Stimulated activated CD8-positive, alpha-beta memory T cell treated with anti-CD3 and anti-CD28 coated beads, Interleukin-4, amount 100 ng/mL, for 4 hours (primary cell): ENCODE measurements at regions not wholly inside any gene's neighbourhood (a gene's known extent, or its start where the extent isn't known, plus 50 kb on each side); places are given as distances from the start of the nearest gene placed in this dataset.

ENCODE experiments used
- DNase-seq, 2 donors: peaks; one replicate each; pipeline ENCODE4 v3.0.0-alpha.2; 2020; ENCODE audit warnings: low read depth in 2 of 2, low spot score in 1 of 2

- no peak for DNase-seq
These were observed 337.2 kb upstream of the SLC39A10 start for GRCh38 chr2:195319548-195320412.

DNA sequence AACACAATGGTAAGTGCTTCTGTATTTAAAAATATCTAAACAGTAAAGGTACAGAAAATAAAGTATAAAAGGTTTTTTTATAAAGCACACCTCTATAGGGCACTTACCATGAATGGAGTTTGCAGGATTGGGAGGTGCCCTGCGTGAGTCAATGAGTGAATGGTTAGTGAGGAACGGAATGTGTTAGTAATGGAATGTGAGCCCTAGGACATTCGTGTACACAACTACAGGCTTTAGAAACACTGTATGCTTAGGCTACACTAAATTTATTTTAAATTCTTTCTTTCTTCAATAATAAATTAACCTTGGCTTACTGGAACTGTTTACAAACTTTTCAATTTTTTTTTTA, 337.9 kb upstream of the SLC39A10 start:
- DNase-seq, result no peak

DNA sequence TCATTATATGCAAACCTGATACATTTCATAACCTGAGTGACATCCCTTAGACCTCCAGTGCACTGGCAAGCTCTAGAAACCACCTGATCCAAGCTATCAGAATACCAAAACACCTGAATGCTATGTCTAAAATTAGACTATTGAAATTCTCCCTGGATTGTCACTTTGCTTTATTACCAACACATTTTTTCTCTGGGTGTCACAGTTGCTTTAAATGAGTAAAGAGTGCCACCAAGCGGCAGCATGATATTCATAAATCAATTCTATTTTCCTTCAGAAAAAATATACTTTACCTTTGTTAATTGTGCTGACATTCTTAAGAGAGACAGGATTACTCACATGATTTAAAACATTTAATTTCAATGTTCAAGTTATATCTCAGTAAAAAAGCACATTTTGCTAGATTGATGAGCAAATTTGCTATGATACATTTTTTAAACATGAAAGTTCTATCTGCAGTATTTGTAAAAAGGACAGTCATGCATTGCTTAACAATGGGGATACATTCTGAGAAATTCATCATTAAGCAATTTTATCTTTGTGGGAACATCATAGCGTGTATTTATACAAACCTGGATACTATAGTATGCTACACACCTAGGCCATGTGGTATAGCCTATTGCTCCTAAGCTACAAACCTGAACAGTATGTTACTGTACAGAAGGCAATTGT, 338.4 kb upstream of the SLC39A10 start:
- peak in 1 of 2 donors; percentile 2 for DNase-seq

DNA sequence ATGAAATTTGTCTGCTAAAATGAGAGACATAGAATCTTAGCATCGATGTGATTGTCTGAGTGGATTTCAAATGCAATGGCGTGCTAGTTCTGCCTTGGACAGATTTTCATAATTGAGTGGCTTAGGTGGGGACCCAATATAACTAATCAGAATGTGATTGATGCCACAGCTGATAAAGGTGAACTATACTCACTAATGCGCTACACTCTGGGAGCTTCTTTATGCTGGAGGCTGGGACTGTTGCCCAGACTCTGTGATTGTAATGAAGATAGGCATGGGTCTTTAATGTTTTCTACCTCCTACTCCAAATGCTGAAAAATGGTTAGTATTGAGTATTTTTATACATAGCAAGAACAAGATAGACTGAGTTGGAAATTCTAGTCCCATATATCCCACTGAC, 339.5 kb upstream of the SLC39A10 start:
- DNase-seq, result no peak

GRCh38 chr2:195316486-195316885, 340.5 kb upstream of the SLC39A10 start:
- DNase-seq, result no peak

GRCh38 chr2:195313962-195314361, 343.1 kb upstream of the SLC39A10 start:
- DNase-seq, result no peak

DNA sequence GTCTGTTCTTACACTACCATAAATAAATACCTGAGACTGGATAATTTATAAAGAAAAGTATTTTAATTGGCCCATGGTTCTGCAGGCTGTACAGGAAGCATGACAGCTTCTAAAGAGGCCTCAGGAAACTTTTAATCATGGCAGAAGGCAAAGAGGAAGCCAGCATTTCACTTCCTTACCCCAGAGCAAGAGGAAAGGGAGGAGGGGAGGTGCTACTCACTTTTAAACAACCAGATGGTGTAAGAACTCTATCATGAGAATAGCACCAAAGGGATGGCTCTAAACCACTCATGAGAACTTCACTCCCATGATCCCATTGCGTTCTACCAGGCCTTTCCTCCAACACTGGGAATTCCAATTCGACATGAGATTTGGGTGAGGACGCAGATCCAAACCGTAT, 344.4 kb upstream of the SLC39A10 start:
- no peak for DNase-seq

DNA sequence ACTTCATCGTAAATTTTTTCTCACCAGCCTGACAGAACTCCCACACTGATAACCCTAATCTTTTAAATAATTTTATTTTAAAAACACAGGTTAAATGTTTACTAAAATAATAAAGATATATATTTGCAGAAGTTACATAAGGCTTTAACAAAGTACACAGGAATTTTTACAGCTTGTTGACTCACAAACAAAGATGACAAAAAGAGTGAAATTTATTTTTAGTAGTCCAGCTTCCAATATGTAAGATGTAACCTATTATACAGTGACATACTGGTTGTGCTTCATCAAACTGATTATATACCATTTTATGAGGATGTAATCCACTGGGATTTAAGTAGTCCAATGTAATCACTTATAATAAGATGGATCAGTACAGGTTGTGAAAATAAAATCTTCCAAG, 348.9 kb upstream of the SLC39A10 start:
- DNase-seq, result no peak

- no peak for DNase-seq
These were observed 349.3 kb upstream of the SLC39A10 start for GRCh38 chr2:195307751-195308150.

GRCh38 chr2:195304310-195304709, 352.7 kb upstream of the SLC39A10 start:
- no peak for DNase-seq

GRCh38 chr2:195300631-195301030, 356.4 kb upstream of the SLC39A10 start:
- no peak for DNase-seq

DNA sequence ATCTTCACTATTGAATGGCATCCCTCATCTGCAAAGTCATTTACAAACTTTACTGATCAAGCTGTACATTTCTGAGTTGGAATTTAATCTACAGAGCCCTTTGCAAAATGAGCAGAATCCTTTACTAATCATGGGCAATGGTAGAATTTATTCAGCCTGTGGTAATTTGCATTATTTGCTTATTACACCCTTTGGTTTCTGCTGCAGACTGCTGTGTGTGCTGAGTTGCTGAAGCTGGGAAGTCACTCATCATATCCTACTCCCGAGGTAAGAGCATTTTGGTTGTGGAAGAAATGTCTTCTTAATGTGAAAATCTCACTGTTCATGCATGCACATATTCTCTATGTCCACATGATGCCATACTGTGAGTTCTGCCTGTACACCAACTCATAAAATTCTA, 357.4 kb upstream of the SLC39A10 start:
- DNase-seq, result no peak

- DNase-seq, result no peak
These were observed 360.5 kb upstream of the SLC39A10 start for GRCh38 chr2:195296490-195296889.

DNA sequence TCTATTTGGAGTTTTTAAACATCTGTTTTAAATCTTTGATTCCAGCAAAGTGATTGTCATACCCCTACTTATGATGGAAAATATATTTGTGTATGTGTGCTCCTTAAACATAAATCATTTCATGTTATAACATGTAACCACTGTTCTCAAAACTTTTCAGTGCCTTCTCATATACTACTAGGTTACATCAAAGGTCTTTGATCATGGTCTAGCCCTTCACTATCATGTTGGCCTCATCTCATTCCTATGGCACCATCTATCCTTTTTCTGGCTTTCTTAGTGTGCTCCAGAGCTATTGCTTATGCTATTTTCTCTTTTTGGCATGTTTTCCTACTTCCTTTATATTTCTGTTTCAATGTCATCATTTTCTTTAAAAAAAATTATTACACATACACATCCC, 367.9 kb upstream of the SLC39A10 start:
- no peak for DNase-seq

DNA sequence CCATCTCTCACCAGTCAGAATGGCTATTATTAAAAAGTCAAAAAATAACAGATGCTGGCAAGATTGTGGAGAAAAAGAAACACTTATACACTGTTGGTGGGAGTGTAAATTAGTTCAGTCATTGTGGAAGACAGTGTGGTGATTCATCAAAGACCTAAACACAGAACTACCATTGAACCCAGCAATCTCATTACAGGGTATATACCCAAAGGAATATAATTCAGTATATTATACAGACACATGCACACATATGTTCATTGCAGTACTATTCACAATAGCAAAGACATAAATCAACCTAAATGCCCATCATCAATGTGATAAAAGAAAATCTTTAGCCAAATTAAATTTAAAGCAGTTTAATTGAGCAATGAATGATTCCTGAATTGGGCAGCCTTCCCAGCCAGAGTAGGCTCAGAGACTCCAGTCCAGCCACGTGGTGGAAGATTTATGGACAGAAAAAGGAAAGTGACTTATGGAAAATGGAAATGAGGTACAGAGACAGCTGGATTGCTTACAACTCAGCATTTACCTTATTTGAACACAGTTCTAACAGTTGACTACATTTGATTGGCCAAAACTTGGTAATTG, 377.1 kb upstream of the SLC39A10 start:
- DNase-seq, result no peak

GRCh38 chr2:195270466-195271039, 386.5 kb upstream of the SLC39A10 start:
- DNase-seq, result no peak

DNA sequence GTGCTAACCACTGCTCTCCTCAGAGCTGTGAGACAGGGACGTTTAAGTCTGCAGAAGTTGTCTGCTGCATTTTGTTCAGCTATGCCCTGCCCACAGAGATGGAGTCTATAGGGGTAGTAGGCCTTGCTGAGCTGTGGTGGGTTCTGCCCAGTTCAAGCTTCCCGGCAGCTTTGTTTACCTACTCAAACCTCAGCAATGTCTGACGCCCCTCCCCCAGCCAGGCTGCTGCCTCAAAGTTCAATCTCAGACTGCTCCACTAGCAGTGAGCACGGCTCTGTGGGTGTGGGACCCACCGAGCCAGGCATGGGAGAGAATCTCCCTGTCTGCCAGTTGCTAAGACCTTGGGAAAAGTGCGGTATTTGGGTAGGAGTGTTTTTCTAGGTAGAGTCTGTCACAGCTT, 387.8 kb upstream of the SLC39A10 start:
- DNase-seq, result no peak

- no peak for DNase-seq
These were observed 399.0 kb upstream of the SLC39A10 start for GRCh38 chr2:195257979-195258378.

DNA sequence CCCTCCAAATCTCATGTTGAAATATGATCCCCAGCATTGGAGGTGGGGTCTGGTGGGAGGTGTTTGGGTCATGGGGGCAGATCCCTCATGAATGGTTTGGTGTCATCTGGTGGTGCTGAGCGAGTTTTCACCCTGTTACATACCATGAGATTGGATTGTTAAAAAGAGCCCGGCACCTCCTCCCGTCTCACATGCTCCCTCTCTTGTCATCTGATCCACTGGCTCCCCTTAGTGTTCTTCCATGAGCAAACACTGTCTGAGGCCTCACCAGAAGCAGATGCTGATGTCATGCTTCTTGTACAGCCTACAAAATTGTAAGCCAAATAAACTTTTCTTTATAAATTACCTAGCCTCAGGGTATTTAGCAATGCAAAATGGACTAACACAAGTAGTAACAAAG, 405.0 kb upstream of the SLC39A10 start:
- no peak for DNase-seq

- no peak for DNase-seq
These were observed 405.8 kb upstream of the SLC39A10 start for GRCh38 chr2:195251214-195251613.

GRCh38 chr2:195238826-195239225, 418.2 kb upstream of the SLC39A10 start:
- DNase-seq, result no peak

GRCh38 chr2:195238379-195238778, 418.6 kb upstream of the SLC39A10 start:
- no peak for DNase-seq
